ENCODE measurements at regions not wholly inside any gene's neighbourhood (a gene's known extent, or its start where the extent isn't known, plus 50 kb on each side); places are given as distances from the start of the nearest gene placed in this dataset.

DNA sequence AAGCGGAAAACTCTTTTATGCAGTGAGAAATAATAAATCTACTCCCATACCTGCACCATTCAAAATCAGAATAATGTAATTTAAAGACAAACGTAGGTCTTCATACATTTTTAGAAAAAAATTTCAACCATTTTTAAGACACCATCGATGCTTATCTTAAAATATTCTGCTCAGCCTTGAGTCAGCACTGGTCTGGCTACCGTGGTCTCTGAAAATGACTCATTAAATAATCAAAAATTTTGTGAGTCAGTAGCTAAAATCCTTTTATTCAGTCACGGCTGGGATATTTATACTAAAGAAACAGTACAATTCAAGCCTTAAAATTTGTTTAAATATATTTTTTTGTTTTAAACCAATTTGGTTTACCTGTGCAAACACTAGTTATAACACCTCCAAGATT lies 2862.8 kb upstream of the PCDH20 start:
- H2BK15ac ChIP-seq (ENCODE audit: low read depth, low read length) = no peak overlapping the region
- TF ChIP-seq, protein P1, sequence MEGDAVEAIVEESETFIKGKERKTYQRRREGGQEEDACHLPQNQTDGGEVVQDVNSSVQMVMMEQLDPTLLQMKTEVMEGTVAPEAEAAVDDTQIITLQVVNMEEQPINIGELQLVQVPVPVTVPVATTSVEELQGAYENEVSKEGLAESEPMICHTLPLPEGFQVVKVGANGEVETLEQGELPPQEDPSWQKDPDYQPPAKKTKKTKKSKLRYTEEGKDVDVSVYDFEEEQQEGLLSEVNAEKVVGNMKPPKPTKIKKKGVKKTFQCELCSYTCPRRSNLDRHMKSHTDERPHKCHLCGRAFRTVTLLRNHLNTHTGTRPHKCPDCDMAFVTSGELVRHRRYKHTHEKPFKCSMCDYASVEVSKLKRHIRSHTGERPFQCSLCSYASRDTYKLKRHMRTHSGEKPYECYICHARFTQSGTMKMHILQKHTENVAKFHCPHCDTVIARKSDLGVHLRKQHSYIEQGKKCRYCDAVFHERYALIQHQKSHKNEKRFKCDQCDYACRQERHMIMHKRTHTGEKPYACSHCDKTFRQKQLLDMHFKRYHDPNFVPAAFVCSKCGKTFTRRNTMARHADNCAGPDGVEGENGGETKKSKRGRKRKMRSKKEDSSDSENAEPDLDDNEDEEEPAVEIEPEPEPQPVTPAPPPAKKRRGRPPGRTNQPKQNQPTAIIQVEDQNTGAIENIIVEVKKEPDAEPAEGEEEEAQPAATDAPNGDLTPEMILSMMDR (conservative IDR thresholded peaks at IDR 0.05) = no peak
- no peak overlapping the region for H2BK120ac ChIP-seq (ENCODE audit: low read depth, low read length, poor library complexity, severe bottlenecking)
- no peak overlapping the region for H3K56ac ChIP-seq (ENCODE audit: insufficient read length, low read depth, low read length)
- no peak overlapping the region for H3K14ac ChIP-seq (ENCODE audit: insufficient read depth, low read length)
- H3K4me2 ChIP-seq (ENCODE audit: insufficient read depth, insufficient read length, low read length) = no peak overlapping the region
- no peaks in the 10 kb centered on the region for H4K20me1 ChIP-seq (ENCODE audit: control insufficient read depth, insufficient read depth, insufficient read length)
- H3K4ac ChIP-seq (ENCODE audit: low read depth, low read length) = no peak overlapping the region
- H4K91ac ChIP-seq (ENCODE audit: insufficient read length, low read depth, low read length) = no peak overlapping the region
- H3K23me2 ChIP-seq (ENCODE audit: insufficient read length, low read depth, low read length, poor library complexity, severe bottlenecking) = no peaks in the 10 kb centered on the region
- H3T11ph ChIP-seq (ENCODE audit: low read length) = no peak overlapping the region
- no peaks in the 10 kb centered on the region for H3K9me3 ChIP-seq (ENCODE audit: control insufficient read depth, low read depth, low read length)
- no peak overlapping the region for H2AK5ac ChIP-seq (ENCODE audit: insufficient read length, low read length)
- no peak for DNase-seq
- no peak overlapping the region for H4K8ac ChIP-seq (replicated peaks; ENCODE audit: insufficient read length, low read depth, low read length)
- H2BK20ac ChIP-seq (ENCODE audit: low read depth, low read length, poor library complexity, severe bottlenecking) = no peak overlapping the region
- H3K79me2 ChIP-seq (ENCODE audit: insufficient read depth, low read length) = no peaks in the 10 kb centered on the region
- no CpG with 5 or more reads among the region's 5 CpGs for WGBS (ENCODE audit: extremely low coverage, insufficient read length, low lambda C conversion rate)
- Mint-ChIP-seq H3K4me3 (no peak overlapping the region), H3K9me3 (peaks cover 5 to 6% of the 10 kb centered on the region in 2 experiments), H3K36me3 (ENCODE audit: insufficient read depth in 1 of 3, low read depth in 3 of 3) (peaks cover 3 to 7% (median 4%) of the 10 kb centered on the region in 3 experiments; a peak in 4 of 7 replicates), H3K4me1 (no peaks in the 10 kb centered on the region), H3K27ac (no peak overlapping the region), H3K27me3 (ENCODE audit: low read depth) (no peaks in the 10 kb centered on the region)
- H3K27me3 ChIP-seq (ENCODE audit: insufficient read depth, low read length) = no peaks in the 10 kb centered on the region
- no peaks in the 10 kb centered on the region for H3K79me1 ChIP-seq (ENCODE audit: insufficient read depth, low read depth, low read length, poor library complexity, severe bottlenecking)
- H2BK12ac ChIP-seq (ENCODE audit: insufficient read length, low read depth, low read length) = no peak overlapping the region
- H4K5ac ChIP-seq (ENCODE audit: insufficient read length, low read depth, low read length) = no peak overlapping the region
- no peak overlapping the region for H2BK5ac ChIP-seq (ENCODE audit: insufficient read length, low read length)
- no peak overlapping the region for H3K23ac ChIP-seq (ENCODE audit: insufficient read length, low read depth, low read length)
- H3K4me1 ChIP-seq (ENCODE audit: insufficient read depth, low read length) = no peaks in the 10 kb centered on the region
- no peak overlapping the region for H2AFZ ChIP-seq (ENCODE audit: low read length)
- H3K9ac ChIP-seq (ENCODE audit: extremely low read depth, insufficient read length, low read length) = no peak overlapping the region
- H3K18ac ChIP-seq (ENCODE audit: insufficient read length, low read depth, low read length) = no peak overlapping the region
- no peak overlapping the region for H3K27ac ChIP-seq (ENCODE audit: insufficient read length, low read depth, low read length)
